GM13976 (cell line): ENCODE measurements at regions not wholly inside any gene's neighbourhood (a gene's known extent, or its start where the extent isn't known, plus 50 kb on each side); places are given as distances from the start of the nearest gene placed in this dataset.

ENCODE experiments used
- DNase-seq: peaks from one replicate; pipeline ENCODE4 v3.0.0; 2012; ENCODE audit warnings: low spot score
- in situ Hi-C: fragments of 300-500 bp; cut with MboI; formaldehyde crosslinking; loops from one replicate; pipeline ENCODE4 v1.12.0; 2022; ENCODE audit warnings: low sequenced_read_pairs, mixed read lengths, inconsistent platforms; ENCODE audit not compliant: unreplicated experiment
- TF ChIP-seq, protein P1 (sequence below): IDR thresholded peaks from 2 replicates; pipeline ENCODE4 v1.5.1; 2012; ENCODE audit warnings: borderline replicate concordance, mild to moderate bottlenecking; ENCODE audit not compliant: insufficient read depth; ENCODE audit errors: extremely low read depth, missing control alignments, control extremely low read depth

DNA sequence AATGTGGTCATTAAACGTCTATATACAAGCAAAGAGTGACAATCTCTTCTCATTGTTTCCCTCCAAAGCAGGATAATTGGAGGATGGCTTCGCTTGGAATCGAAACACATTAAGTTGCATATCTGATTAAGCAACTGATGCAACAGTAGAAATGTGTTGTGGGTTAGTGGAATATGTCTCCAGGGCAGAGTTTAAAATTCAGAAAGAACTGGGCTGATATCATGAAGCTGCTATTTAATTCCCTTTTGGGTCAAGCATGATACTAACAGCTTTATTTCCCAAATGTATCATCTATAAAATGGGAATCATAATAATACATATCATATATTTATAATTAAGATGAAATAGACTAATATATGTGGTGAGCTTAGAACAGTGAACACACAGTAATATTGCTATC lies 1763.0 kb upstream of the C9orf72 start:
- in situ Hi-C loops: no loop called here
- TF ChIP-seq, protein P1, sequence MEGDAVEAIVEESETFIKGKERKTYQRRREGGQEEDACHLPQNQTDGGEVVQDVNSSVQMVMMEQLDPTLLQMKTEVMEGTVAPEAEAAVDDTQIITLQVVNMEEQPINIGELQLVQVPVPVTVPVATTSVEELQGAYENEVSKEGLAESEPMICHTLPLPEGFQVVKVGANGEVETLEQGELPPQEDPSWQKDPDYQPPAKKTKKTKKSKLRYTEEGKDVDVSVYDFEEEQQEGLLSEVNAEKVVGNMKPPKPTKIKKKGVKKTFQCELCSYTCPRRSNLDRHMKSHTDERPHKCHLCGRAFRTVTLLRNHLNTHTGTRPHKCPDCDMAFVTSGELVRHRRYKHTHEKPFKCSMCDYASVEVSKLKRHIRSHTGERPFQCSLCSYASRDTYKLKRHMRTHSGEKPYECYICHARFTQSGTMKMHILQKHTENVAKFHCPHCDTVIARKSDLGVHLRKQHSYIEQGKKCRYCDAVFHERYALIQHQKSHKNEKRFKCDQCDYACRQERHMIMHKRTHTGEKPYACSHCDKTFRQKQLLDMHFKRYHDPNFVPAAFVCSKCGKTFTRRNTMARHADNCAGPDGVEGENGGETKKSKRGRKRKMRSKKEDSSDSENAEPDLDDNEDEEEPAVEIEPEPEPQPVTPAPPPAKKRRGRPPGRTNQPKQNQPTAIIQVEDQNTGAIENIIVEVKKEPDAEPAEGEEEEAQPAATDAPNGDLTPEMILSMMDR: no peak
- DNase-seq: no peak

DNA sequence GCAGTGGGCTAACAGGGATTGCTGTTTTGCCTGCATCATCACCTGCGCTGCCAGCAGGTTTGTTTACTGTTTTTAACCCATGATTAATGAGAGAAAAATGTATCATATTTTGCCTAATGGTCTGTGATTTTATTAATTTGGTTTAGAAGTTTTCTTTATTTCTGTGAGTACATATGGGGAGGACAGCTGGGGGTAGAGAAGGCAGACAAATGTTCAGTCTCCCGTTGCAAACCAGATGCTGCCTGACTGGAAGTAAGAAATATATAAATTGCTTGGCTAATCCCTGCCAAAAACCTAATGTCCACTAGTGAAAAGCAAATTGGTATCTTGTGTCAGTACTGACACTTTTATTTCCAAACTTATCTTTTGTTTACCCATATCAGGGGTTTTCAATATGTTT lies 1766.1 kb upstream of the C9orf72 start:
- TF ChIP-seq, protein P1: no peak
- DNase-seq: no peak
- in situ Hi-C loops: no loop called here

DNA sequence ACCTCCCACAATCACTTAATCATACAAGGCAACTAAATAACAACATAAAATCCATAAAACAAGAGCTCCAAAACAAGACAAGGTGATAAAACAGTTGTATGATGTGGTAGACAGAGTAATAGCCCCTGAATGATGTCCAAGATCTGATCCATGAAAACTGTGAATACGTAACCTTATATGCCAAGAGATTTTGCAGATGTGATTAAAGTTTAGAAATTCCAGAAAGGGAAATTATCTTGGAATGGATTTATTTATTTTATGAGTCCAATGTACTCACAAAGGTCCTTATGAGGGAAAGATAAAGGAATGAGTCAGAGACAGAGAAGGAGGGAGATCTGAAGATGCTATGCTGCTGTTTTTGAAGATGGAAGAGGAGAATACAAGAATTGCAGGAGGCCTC lies 1775.7 kb upstream of the C9orf72 start:
- TF ChIP-seq, protein P1: no peak
- no peak for DNase-seq
- in situ Hi-C loops: no loop called here

DNA sequence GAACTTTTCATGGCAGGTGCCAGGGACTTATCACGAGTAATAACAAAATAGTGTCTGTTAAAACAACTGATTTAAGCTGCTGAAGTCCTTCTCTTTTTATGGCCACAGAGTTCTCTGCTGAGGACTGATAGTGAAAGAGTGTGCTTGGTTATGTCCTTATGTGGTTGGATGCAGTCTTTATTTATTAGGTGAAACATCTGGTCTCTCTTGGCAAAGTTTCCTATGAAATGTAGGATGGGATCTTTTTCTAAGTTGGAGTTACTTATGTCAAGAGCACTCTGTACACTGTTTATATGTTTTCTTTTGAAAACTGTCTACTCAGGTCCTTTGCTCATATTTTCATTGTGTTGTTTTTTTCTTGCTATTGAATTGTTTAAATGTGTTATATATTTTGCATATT lies 1816.1 kb upstream of the C9orf72 start:
- no peak for DNase-seq
- TF ChIP-seq, protein P1: no peak
- in situ Hi-C loops: no loop called here

DNA sequence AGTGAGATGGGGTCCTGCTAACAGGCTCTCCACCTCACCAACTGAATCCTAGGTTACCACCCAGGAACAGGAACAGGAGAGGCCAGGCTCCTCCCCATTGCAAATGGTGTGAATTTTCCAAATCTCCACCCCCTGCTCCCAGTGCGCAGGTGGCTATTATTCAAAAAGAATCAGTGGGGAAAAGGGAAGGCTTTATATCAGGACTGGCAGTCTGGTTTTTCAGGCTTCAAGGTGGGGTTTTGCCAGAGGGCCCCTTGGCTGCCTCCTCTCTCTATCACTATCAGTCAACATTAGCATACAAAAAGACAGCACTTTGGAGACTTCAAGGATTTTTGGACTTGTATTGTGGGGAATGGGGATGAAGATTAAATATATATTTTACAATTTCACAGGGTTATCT lies 1817.6 kb upstream of the C9orf72 start:
- in situ Hi-C loops: no loop called here
- no peak for DNase-seq
- TF ChIP-seq, protein P1: no peak

DNA sequence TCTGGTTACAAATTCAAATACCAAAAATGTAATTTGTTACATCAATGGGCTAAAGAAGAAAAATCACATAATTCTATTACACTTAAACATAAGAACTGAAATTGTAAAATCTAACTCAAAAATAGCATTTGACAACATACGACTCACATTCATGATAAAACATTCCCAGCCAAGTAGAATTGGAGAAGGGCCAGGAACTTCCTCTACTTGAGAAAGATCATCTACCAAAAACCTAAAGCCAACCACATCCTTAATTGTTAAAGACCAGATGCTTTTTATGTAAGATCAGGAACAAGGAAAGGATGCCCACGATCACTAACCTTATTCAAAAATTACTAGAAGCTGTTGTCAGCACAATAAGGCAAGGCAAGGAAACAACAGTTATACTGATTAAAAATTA lies 1819.8 kb upstream of the C9orf72 start:
- in situ Hi-C loops: no loop called here
- TF ChIP-seq, protein P1: no peak
- DNase-seq: no peak

DNA sequence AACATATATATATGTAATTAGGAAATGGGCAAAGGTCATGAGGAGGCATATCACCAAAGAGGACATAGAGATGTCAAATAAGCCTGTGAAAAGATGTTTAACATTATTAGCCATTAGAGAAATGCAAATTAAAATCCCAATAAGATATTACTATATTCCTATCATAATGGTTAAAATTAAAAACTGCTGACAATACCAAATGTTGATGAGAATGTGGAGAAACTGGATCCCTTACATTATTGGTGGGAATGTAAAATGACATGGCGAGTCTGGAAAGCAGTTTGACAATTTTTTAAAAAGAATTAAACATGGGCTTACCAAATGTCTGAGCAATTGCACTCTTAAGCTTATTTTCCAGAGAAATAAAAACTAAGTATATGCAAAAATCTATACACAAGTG lies 1821.6 kb upstream of the C9orf72 start:
- in situ Hi-C loops: no loop called here
- TF ChIP-seq, protein P1: no peak
- no peak for DNase-seq
